Right lobe of liver (tissue), 6 donors: ENCODE measurements at regions not wholly inside any gene's neighbourhood (a gene's known extent, or its start where the extent isn't known, plus 50 kb on each side); places are given as distances from the start of the nearest gene placed in this dataset.

ENCODE experiments used
- ATAC-seq, 4 donors: fragments of 200-7000 bp; cut with Tn5 transposase; one replicate each; pipeline ENCODE4 v1.9.1; 2020; ENCODE audit warnings: mild to moderate bottlenecking in 4 of 4, moderate library complexity in 4 of 4
- DNase-seq, 3 donors: peaks; one replicate each; pipeline ENCODE4 v3.0.0-alpha.2; 2020
- H3K27ac ChIP-seq, 3 donors: fragments of 200-600 bp; one replicate each; pipeline ENCODE4 v1.8.0; 2022
- H3K27me3 ChIP-seq, 2 donors: fragments of 200-600 bp; one replicate each; pipeline ENCODE4 v1.8.0; 2022
- H3K36me3 ChIP-seq, 4 donors: fragments of 200-600 bp; sonication (generic) in 1 of 4; one replicate each; pipeline versions ENCODE4 v1.5.1 to v1.8.0; 2017 to 2022; ENCODE audit warnings: control low read depth in 1 of 4
- H3K4me1 ChIP-seq, 4 donors: fragments of 200-600 bp; sonication (generic) in 1 of 4; one replicate each; pipeline versions ENCODE4 v1.5.1 to v1.8.0; 2017 to 2022; ENCODE audit warnings: control low read depth in 1 of 4
- H3K4me3 ChIP-seq, 3 donors: fragments of 200-600 bp; one replicate each; pipeline ENCODE4 v1.8.0; 2022
- H3K9me3 ChIP-seq, 4 donors: fragments of 200-600 bp; sonication (generic) in 1 of 4; one replicate each; pipeline versions ENCODE4 v1.5.1 to v1.8.0; 2017 to 2022; ENCODE audit warnings: control low read depth in 1 of 4
- CTCF ChIP-seq, 4 donors: fragments of 200-600 bp in 3 of 4; fragments of 450-650 bp in 1 of 4; IDR thresholded peaks; one replicate each; pipeline versions ENCODE4 v1.5.1 to v1.8.0; 2016 to 2022; ENCODE audit warnings: antibody characterized with exemption in 4 of 4, mild to moderate bottlenecking in 2 of 4
- POLR2A ChIP-seq: fragments of 450-650 bp; IDR thresholded peaks from one replicate; pipeline ENCODE4 v1.6.1; 2017; ENCODE audit warnings: antibody characterized with exemption, mild to moderate bottlenecking
- WGBS: methylation state at CpG from one replicate; pipeline ENCODE4 v1.1.6; 2018; ENCODE audit warnings: low coverage, low lambda C conversion rate; ENCODE audit not compliant: insufficient coverage; ENCODE audit errors: missing lambda C conversion rate; 5-methylcytosine and 5-hydroxymethylcytosine counted together
- intact Hi-C, 2 donors: fragments of 100-400 bp; cut with DNase I; formaldehyde crosslinking; loops; one replicate each; pipeline versions ENCODE4 v1.11.2 to v1.14.1; 2022
- donor health status: DM: no; HTN: yes; CAD: no.
- donor health status: DM: no; HTN: no; CAD: no.
- donor health status: DM: no; HTN: no; CAD: no.
- donor health status: DM: no; HTN: yes; CAD: no.
- donor health status: DM: no; HTN: yes; CAD: no.

- WGBS = 4% methylated on average over 1 of the region's 1 CpG
- H3K27ac ChIP-seq = no peak overlapping the region
- DNase-seq = no peak
Observed at GRCh38 chr6:115832786-115833185, 227.9 kb downstream of the FRK start.

DNA sequence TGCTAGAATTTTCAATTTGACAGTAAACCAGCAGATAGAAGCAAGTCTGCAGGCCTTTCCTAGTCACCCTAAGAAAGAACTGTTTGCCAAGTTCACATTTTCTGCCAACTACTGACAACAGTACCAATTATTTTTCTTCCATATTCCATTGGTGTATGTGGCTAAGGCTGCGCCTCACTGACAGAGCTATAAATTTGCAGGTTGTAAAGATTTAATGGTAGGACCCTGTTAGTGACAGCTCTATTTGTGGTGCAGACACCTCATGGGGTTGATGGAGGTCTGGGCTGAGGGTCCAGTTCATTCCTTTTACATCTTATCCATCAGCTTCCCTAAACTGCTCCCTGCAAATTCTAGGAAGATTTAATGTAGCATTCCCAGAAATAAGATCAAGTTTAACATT is 228.5 kb downstream of the FRK start:
- no peaks in the 10 kb centered on the region for H3K9me3 ChIP-seq

More at GRCh38 chr6:115832786-115833185, 227.9 kb downstream of the FRK start:
- Histone ChIP-seq H3K27me3 (no peaks in the 10 kb centered on the region), H3K9me3 (no peaks in the 10 kb centered on the region), H3K4me1 (no peaks in the 10 kb centered on the region), H3K4me3 (no peak overlapping the region), H3K36me3 (no peaks in the 10 kb centered on the region)
- no peak for ATAC-seq
- no peak for TF ChIP-seq POLR2A
- no peak for TF ChIP-seq CTCF (IDR thresholded peaks at IDR 0.05)
- intact Hi-C loops = no loop called here

DNA sequence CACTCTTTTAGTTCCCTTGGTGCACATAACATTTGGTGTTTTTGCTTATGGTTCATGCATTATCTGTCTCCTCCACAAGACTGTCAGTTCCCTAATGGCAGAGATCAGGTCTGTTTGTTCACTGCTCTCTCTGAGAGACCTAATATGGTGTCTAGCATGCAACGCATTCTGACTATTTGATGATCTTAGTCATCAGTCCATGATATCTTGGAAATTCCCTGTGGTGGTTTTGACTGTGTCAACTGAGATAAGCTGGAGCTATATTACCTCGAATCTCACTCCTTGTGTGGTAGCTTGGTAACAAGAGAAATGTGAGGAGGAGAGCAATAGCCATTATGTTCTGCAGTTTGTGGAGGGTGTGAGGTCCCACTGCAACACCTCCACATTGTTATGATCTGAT is 229.8 kb downstream of the FRK start:
- Histone ChIP-seq H3K27ac (no peak overlapping the region), H3K9me3 (no peaks in the 10 kb centered on the region), H3K36me3 (no peaks in the 10 kb centered on the region), H3K27me3 (no peaks in the 10 kb centered on the region), H3K4me3 (no peak overlapping the region), H3K4me1 (no peaks in the 10 kb centered on the region)
- DNase-seq (no peak), ATAC-seq (peak in 1 of 4 donors; percentile 34)
- intact Hi-C loops = no loop called here
- WGBS = 32% methylated on average over 2 of the region's 2 CpGs
- no peak for TF ChIP-seq POLR2A
- TF ChIP-seq CTCF (IDR thresholded peaks at IDR 0.05) = no peak

More for the DNA sequence above, 228.5 kb downstream of the FRK start:
- no peak for DNase-seq
- no peak overlapping the region for H3K27ac ChIP-seq
- whole genome bisulfite sequencing = 93% methylated on average over 1 of the region's 1 CpG
- intact Hi-C loops = no loop called here
- H3K36me3 ChIP-seq = no peaks in the 10 kb centered on the region
- no peak for ATAC-seq
- no peaks in the 10 kb centered on the region for H3K27me3 ChIP-seq
- no peak for TF ChIP-seq POLR2A
- TF ChIP-seq CTCF (IDR thresholded peaks at IDR 0.05) = no peak
- no peaks in the 10 kb centered on the region for H3K4me1 ChIP-seq
- no peak overlapping the region for H3K4me3 ChIP-seq

DNA sequence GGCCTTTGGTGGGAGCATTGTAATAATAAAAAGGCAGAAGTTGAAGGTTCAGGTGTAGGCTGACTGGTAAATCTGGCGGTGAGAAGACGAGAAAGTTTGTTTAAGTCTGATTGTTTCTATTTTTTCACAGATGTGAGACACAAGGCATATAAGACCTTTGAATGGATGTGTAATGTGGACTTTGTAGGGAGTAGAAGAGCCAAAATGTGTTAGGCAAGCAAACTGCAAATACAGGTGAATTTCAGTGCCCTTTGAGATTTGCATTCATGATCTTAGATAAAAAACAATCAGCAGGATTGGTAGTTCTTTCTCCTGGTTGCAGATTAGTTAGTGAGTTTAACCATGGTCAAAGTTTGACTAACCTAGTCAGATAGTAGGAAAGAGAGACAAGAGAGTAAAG is 238.9 kb downstream of the FRK start:
- intact Hi-C loops = no loop called here
- H3K27me3 ChIP-seq = no peaks in the 10 kb centered on the region
- H3K36me3 ChIP-seq = no peaks in the 10 kb centered on the region
- H3K9me3 ChIP-seq = no peaks in the 10 kb centered on the region
- H3K4me3 ChIP-seq = no peak overlapping the region
- DNase-seq (no peak), ATAC-seq (peak; percentile 97 to 99 (median 98))
- no peak for TF ChIP-seq POLR2A
- no peak for TF ChIP-seq CTCF (IDR thresholded peaks at IDR 0.05)
- 25% methylated on average over 2 of the region's 2 CpGs for WGBS
- peak overlapping the region in 2 of 3 donors; percentile 41 to 64 for H3K27ac ChIP-seq
- peaks cover 0 to 15% (median 5%) of the 10 kb centered on the region in 4 donors for H3K4me1 ChIP-seq

DNA sequence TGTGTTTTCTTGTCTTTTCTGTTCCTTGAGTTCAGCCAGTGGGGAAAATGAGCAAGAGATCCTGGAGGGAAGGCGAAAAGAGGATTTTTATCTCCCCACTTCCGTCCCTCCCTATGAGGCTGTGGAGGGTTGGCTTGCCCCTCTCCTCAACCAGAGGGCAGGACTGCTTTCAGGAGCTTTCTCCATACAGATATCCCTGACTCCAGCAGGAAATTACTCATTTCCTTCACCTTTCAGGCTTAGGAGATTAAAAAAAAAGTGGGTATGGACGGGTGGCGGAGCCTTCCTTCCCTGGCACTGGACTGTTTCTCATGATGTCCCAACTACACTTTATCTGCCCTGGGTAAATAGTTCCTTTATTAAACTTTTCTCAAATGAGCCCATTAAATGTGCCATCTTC is 241.2 kb downstream of the FRK start:
- no peak for TF ChIP-seq POLR2A
- TF ChIP-seq CTCF (IDR thresholded peaks at IDR 0.05) = no peak
- intact Hi-C loops = no loop called here
- Histone ChIP-seq H3K36me3 (no peaks in the 10 kb centered on the region), H3K4me1 (peaks cover 0 to 15% (median 5%) of the 10 kb centered on the region in 4 donors), H3K27ac (no peak overlapping the region), H3K9me3 (no peaks in the 10 kb centered on the region), H3K27me3 (no peaks in the 10 kb centered on the region), H3K4me3 (no peak overlapping the region)
- ATAC-seq (no peak), DNase-seq (no peak)
- 85% methylated on average over 4 of the region's 4 CpGs for WGBS
